ENCODE measurements at regions not wholly inside any gene's neighbourhood (a gene's known extent, or its start where the extent isn't known, plus 50 kb on each side); places are given as distances from the start of the nearest gene placed in this dataset.

DNA sequence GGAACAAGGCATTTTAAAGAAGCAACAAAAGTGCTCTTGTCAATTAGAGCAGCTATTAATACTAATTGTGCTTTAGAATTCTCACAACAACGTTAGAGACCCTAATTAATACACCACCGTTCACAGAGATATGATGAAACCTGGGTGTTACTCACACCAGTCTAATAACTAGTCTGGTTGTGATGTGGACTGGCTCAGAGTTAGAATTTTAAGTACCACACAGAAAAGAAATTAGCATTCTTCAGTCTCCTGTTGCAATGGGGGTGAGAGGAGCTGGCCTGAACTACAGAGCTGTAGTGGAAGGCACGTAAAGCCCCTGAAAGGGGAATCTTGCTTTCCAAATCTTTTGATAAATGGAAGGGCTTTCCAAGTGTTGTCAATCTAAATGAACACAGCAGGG, 240.8 kb upstream of the TOX3 start:
- Histone ChIP-seq H3K9ac (ENCODE audit: low read length) (no peak overlapping the region), H3K4me1 (ENCODE audit: control insufficient read depth, insufficient read depth, low read length) (no peaks in the 10 kb centered on the region), H3K9me3 (ENCODE audit: control insufficient read depth, low read length) (no peaks in the 10 kb centered on the region), H3K4me3 (ENCODE audit: low read length) (no peak overlapping the region), H3K27me3 (replicated peaks; ENCODE audit: control insufficient read depth, insufficient read depth, low read length) (no peaks in the 10 kb centered on the region), H3K36me3 (ENCODE audit: control insufficient read depth, insufficient read depth, low read length, severe bottlenecking) (no peaks in the 10 kb centered on the region)
- no peak for DNase-seq (ENCODE audit: low read depth)

DNA sequence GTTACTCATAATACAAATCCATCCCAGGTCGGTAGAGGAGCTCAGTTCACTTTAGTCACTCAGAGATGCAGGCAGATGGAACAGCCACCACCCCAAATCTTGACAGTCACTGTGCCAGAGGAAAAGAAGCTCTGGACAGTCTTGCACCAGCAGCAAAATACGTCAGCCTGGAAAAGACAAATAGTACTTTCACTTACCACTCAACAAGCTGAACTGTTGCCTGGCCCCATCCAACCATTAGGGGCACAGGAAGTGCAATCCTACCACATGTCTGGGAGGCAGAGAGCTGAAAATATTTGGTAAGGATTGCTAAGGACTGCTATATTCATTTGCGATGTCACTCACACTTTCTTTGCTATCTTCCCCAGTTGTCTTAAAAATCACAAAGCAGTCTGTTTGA, 239.1 kb upstream of the TOX3 start:
- Histone ChIP-seq H3K27me3 (replicated peaks; ENCODE audit: control insufficient read depth, insufficient read depth, low read length) (no peaks in the 10 kb centered on the region), H3K4me3 (ENCODE audit: low read length) (no peak overlapping the region), H3K4me1 (ENCODE audit: control insufficient read depth, insufficient read depth, low read length) (no peaks in the 10 kb centered on the region), H3K9ac (ENCODE audit: low read length) (no peak overlapping the region), H3K9me3 (ENCODE audit: control insufficient read depth, low read length) (no peaks in the 10 kb centered on the region), H3K36me3 (ENCODE audit: control insufficient read depth, insufficient read depth, low read length, severe bottlenecking) (no peaks in the 10 kb centered on the region)
- DNase-seq (ENCODE audit: low read depth), result no peak

DNA sequence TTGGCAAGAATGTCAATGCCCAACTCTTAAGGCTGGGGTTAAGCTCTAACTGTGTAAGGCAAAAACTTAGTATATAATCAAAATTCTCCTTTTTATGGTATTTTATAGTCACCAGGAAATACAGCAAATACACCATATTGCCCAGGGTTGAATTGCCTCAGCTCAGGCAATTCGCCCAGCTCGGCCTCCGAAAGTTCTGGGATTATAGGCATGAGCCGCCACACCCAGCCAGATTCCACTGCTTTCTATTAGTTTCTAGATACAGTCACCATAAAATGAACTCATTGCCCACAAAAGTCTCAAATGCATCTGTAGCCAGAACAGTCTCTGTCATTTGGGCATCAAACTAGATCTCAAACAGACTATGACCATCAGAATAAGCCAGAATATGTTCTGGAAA, 238.7 kb upstream of the TOX3 start:
- H3K9me3 ChIP-seq (ENCODE audit: control insufficient read depth, low read length), result no peaks in the 10 kb centered on the region
- no peaks in the 10 kb centered on the region for H3K4me1 ChIP-seq (ENCODE audit: control insufficient read depth, insufficient read depth, low read length)
- no peaks in the 10 kb centered on the region for H3K27me3 ChIP-seq (replicated peaks; ENCODE audit: control insufficient read depth, insufficient read depth, low read length)
- H3K36me3 ChIP-seq (ENCODE audit: control insufficient read depth, insufficient read depth, low read length, severe bottlenecking), result no peaks in the 10 kb centered on the region
- DNase-seq (ENCODE audit: low read depth), result no peak
- H3K4me3 ChIP-seq (ENCODE audit: low read length), result no peak overlapping the region
- no peak overlapping the region for H3K9ac ChIP-seq (ENCODE audit: low read length)

DNA sequence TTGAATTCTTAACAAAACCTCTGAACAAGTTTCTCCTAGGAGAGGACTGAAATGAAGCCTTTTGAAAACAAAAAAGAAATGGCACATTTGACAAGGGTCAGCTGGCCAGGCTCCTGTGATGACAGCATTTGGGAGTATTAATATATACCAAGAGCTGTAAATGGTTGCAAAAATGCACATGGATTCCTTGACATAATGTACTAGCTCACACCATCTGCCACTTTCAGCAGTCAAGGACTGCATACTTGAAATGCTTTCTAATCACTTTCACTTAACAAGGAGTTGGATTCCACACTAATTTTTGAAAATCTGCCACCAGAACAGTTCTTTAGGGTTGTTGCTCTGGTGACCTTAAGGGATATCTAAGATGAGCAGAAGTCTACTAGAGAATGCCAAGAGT, 236.7 kb upstream of the TOX3 start:
- DNase-seq (ENCODE audit: low read depth), result no peak
- no peaks in the 10 kb centered on the region for H3K4me1 ChIP-seq (ENCODE audit: control insufficient read depth, insufficient read depth, low read length)
- H3K36me3 ChIP-seq (ENCODE audit: control insufficient read depth, insufficient read depth, low read length, severe bottlenecking), result no peaks in the 10 kb centered on the region
- no peaks in the 10 kb centered on the region for H3K27me3 ChIP-seq (replicated peaks; ENCODE audit: control insufficient read depth, insufficient read depth, low read length)
- no peak overlapping the region for H3K4me3 ChIP-seq (ENCODE audit: low read length)
- H3K9ac ChIP-seq (ENCODE audit: low read length), result no peak overlapping the region
- H3K9me3 ChIP-seq (ENCODE audit: control insufficient read depth, low read length), result no peaks in the 10 kb centered on the region

DNA sequence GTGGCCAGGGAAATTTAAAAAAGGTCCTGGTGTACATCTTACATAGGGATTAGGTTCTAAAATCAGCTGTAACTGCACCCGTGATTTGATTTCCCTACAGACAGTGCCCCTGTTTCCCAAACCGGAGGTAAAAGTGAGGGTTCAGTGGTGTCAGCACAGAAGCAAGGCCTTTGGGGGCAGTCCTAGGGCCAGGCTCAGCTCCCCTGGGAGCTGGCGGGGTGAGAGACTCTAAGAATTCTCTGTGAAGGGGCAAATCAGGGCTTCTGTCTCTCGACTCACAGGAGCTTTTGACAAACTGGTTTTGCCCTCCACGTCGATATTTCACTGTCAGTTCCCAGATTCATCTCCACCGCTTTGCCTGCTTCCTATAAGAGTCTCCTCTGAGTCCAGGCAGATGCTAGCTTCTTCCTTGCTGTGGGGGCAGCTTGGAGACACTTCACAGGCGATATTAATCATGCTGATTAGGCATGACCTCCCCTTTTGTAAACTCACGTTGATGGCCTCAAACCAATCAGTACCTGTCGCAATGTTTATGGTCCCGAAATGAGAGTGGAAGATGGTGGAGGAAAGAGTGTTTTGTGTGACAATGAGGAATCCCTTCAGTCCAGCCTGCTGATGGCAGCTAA, 234.2 kb upstream of the TOX3 start:
- DNase-seq (ENCODE audit: low read depth), result no peak

DNA sequence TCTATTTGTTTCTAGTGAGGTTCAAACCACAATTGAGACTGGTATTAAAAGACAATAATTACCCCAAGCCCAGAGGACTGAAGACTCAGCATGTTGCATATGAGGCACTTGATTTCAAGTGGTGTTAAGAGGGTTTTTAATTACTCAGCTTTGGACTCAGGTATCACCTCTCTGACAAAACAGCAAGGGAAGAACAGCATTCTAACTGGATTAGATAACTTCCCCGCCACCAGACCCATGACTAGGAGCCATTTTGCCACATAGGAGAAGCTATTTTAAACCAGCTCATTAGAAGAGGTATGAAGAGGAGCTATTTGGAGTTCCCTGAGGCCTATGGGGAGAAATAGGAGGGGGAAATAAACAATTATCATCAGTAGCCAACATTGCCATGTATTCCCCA, 226.1 kb upstream of the TOX3 start:
- H3K9ac ChIP-seq (ENCODE audit: low read length), result no peak overlapping the region
- no peaks in the 10 kb centered on the region for H3K4me1 ChIP-seq (ENCODE audit: control insufficient read depth, insufficient read depth, low read length)
- H3K36me3 ChIP-seq (ENCODE audit: control insufficient read depth, insufficient read depth, low read length, severe bottlenecking), result no peaks in the 10 kb centered on the region
- H3K27me3 ChIP-seq (replicated peaks; ENCODE audit: control insufficient read depth, insufficient read depth, low read length), result no peaks in the 10 kb centered on the region
- no peaks in the 10 kb centered on the region for H3K9me3 ChIP-seq (ENCODE audit: control insufficient read depth, low read length)
- H3K4me3 ChIP-seq (ENCODE audit: low read length), result no peak overlapping the region
- no peak for DNase-seq (ENCODE audit: low read depth)

More for the DNA sequence above, 234.2 kb upstream of the TOX3 start:
- Histone ChIP-seq H3K4me1 (ENCODE audit: control insufficient read depth, insufficient read depth, low read length) (no peaks in the 10 kb centered on the region), H3K9me3 (ENCODE audit: control insufficient read depth, low read length) (no peaks in the 10 kb centered on the region), H3K36me3 (ENCODE audit: control insufficient read depth, insufficient read depth, low read length, severe bottlenecking) (no peaks in the 10 kb centered on the region), H3K9ac (ENCODE audit: low read length) (no peak overlapping the region), H3K4me3 (ENCODE audit: low read length) (no peak overlapping the region), H3K27me3 (replicated peaks; ENCODE audit: control insufficient read depth, insufficient read depth, low read length) (no peaks in the 10 kb centered on the region)

DNA sequence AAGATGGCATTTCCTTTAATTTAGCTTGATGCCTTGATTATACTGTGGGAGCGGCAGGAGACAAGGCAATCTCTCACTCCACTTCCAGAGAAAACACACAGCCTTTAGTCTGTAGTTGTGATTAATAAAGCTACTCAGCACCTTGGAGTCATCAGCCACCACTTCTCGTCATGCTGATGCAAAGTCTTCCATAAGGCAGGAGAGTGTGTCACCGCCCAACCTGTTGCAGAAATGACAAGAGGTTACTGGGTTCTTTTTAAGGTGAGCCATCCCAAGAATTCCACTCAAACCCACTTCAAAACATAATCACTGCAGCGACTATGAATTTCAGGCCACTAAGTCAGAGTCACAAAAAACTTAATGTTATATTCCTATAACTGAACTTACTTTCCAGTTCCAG, 223.9 kb upstream of the TOX3 start:
- Histone ChIP-seq H3K27me3 (replicated peaks; ENCODE audit: control insufficient read depth, insufficient read depth, low read length) (no peaks in the 10 kb centered on the region), H3K36me3 (ENCODE audit: control insufficient read depth, insufficient read depth, low read length, severe bottlenecking) (no peaks in the 10 kb centered on the region), H3K9me3 (ENCODE audit: control insufficient read depth, low read length) (no peaks in the 10 kb centered on the region), H3K4me3 (ENCODE audit: low read length) (no peak overlapping the region), H3K4me1 (ENCODE audit: control insufficient read depth, insufficient read depth, low read length) (no peaks in the 10 kb centered on the region), H3K9ac (ENCODE audit: low read length) (no peak overlapping the region)
- DNase-seq (ENCODE audit: low read depth), result no peak

DNA sequence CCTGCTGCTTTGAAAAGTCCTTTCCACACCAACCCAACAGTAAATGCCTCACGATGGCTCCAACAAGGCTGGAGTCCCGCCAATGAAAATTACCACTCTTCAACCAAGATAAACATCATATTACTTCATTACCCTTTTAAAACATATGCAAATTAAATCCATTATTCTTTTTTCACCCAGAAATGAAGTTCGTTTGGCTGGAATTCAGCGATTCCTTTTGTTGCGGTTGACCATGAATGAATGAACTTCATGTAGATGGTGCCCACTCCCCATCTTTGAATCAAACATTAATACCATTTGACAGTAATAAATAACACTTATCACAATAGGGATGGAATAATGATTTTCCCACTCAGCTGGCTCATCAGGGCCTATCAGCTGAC, 211.5 kb upstream of the TOX3 start:
- no peaks in the 10 kb centered on the region for H3K27me3 ChIP-seq (replicated peaks; ENCODE audit: control insufficient read depth, insufficient read depth, low read length)
- H3K9me3 ChIP-seq (ENCODE audit: control insufficient read depth, low read length), result no peaks in the 10 kb centered on the region
- H3K36me3 ChIP-seq (ENCODE audit: control insufficient read depth, insufficient read depth, low read length, severe bottlenecking), result no peaks in the 10 kb centered on the region
- no peaks in the 10 kb centered on the region for H3K4me1 ChIP-seq (ENCODE audit: control insufficient read depth, insufficient read depth, low read length)
- DNase-seq (ENCODE audit: low read depth), result no peak
- no peak overlapping the region for H3K4me3 ChIP-seq (ENCODE audit: low read length)
- H3K9ac ChIP-seq (ENCODE audit: low read length), result no peak overlapping the region

DNA sequence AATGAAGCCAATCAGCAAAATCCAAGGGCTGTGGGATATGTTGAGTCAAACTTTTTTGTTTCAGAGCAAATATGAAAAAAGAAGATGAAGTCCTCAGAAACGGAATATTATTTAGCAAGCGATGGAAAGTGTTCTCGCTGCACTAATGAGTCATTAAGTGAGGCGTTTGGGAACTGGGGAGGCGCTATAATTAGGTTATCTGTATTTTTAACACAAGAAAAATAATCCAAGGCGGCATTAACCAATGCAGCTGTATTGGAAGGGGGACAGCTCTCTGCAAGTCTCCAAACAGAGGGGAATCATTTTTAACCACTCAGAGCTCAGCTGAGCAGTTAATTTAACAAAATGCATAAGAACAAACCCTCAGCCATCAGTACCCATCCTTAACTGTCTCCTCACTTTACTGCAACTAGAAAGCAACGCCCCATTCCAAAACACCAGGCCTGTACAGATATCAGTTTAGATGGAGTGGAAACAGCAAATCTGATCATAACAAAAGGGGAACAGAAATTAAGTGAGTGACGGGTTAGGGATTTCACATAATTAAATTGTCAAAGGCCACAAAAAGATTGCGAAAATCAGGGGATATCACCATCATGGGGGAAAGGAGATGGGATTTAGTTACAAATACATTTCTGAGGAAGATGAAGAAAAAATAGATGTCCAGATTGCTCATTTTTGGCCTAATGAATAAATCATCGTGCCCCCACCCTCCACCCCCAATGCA, 211.0 kb upstream of the TOX3 start:
- DNase-seq (ENCODE audit: low read depth), result no peak
- Histone ChIP-seq H3K4me1 (ENCODE audit: control insufficient read depth, insufficient read depth, low read length) (no peaks in the 10 kb centered on the region), H3K36me3 (ENCODE audit: control insufficient read depth, insufficient read depth, low read length, severe bottlenecking) (no peaks in the 10 kb centered on the region), H3K27me3 (replicated peaks; ENCODE audit: control insufficient read depth, insufficient read depth, low read length) (no peaks in the 10 kb centered on the region), H3K9me3 (ENCODE audit: control insufficient read depth, low read length) (no peaks in the 10 kb centered on the region), H3K4me3 (ENCODE audit: low read length) (no peak overlapping the region), H3K9ac (ENCODE audit: low read length) (no peak overlapping the region)

DNA sequence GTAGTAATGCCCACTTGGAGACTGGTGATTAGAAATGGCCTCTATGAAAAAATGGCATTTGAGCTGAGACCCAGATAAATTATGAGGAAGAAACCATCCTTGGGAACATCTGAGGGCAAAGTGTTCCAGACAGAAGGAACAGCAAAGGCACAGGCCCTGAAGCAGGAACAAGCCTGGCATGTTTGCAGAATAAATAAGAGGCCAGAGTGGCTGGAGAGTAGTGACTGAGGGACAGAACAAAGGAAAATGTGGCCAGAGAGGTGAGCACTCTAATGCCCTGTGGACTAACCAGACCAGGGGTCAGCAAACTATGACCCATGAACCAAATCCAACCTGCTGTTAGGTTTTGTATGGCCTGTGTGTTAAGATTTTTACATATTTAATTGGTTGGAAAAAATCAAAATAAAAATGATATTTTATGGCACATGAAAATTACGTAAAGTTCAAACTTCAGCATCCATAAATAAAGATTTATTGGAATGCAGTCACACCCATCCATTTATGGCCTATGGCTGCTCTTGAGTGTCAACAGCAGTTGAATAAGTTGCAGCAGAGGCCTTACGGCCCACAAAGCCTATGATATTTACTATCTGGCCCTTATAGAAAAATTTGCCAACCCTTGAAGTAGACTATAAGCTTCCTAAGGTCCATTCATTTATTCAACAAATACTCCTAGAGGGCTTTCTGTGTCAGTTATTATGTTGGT, 210.0 kb upstream of the TOX3 start:
- DNase-seq (ENCODE audit: low read depth), result no peak
- Histone ChIP-seq H3K4me1 (ENCODE audit: control insufficient read depth, insufficient read depth, low read length) (no peaks in the 10 kb centered on the region), H3K36me3 (ENCODE audit: control insufficient read depth, insufficient read depth, low read length, severe bottlenecking) (no peaks in the 10 kb centered on the region), H3K4me3 (ENCODE audit: low read length) (no peak overlapping the region), H3K9ac (ENCODE audit: low read length) (no peak overlapping the region), H3K27me3 (replicated peaks; ENCODE audit: control insufficient read depth, insufficient read depth, low read length) (no peaks in the 10 kb centered on the region), H3K9me3 (ENCODE audit: control insufficient read depth, low read length) (no peaks in the 10 kb centered on the region)

DNA sequence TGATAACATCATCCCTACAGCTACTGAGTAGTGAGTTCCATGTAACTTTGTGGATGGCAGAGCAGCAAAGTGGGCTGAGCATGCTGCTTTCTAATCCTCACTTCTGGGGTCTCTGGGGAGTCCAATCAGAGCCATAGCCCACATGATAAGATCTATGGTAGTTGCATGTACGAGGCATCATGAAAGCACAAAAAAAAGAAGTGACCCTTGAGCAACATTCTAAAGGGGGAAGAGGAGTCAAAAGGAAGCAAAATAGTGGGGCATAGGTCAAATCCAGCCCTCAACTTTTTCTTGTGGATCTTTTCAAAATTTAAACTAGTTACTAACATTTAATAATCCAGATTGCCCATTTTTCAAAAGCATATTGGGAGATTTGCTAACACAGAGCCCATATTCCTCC, 208.5 kb upstream of the TOX3 start:
- Histone ChIP-seq H3K36me3 (ENCODE audit: control insufficient read depth, insufficient read depth, low read length, severe bottlenecking) (no peaks in the 10 kb centered on the region), H3K4me1 (ENCODE audit: control insufficient read depth, insufficient read depth, low read length) (no peaks in the 10 kb centered on the region), H3K4me3 (ENCODE audit: low read length) (no peak overlapping the region), H3K27me3 (replicated peaks; ENCODE audit: control insufficient read depth, insufficient read depth, low read length) (no peaks in the 10 kb centered on the region), H3K9me3 (ENCODE audit: control insufficient read depth, low read length) (no peaks in the 10 kb centered on the region), H3K9ac (ENCODE audit: low read length) (no peak overlapping the region)
- no peak for DNase-seq (ENCODE audit: low read depth)
